Muscle of back (tissue), 3 donors: ENCODE measurements at regions not wholly inside any gene's neighbourhood (a gene's known extent, or its start where the extent isn't known, plus 50 kb on each side); places are given as distances from the start of the nearest gene placed in this dataset.

ENCODE experiments used
- DNase-seq, 3 donors: peaks; one replicate each; pipeline versions ENCODE4 v3.0.0 to v3.0.0-alpha.2; 2013

GRCh38 chr9:31637265-31637664, 747.2 kb upstream of the ACO1 start:
- no peak for DNase-seq

GRCh38 chr9:31637861-31638260, 746.6 kb upstream of the ACO1 start:
- DNase-seq: no peak

- no peak for DNase-seq
Measured at GRCh38 chr9:31639451-31639850, 745.0 kb upstream of the ACO1 start.

GRCh38 chr9:31669311-31669710, 715.1 kb upstream of the ACO1 start:
- DNase-seq: no peak

- no peak for DNase-seq
Measured at GRCh38 chr9:31671011-31671410, 713.4 kb upstream of the ACO1 start.

GRCh38 chr9:31674264-31674663, 710.2 kb upstream of the ACO1 start:
- no peak for DNase-seq

GRCh38 chr9:31677415-31677814, 707.0 kb upstream of the ACO1 start:
- no peak for DNase-seq

- no peak for DNase-seq
Measured at GRCh38 chr9:31677877-31678276, 706.6 kb upstream of the ACO1 start.

GRCh38 chr9:31683116-31683515, 701.3 kb upstream of the ACO1 start:
- peak; percentile 5 to 40 (median 12) for DNase-seq

- DNase-seq: no peak
Measured at GRCh38 chr9:31697956-31698355, 686.5 kb upstream of the ACO1 start.

- no peak for DNase-seq
Measured at GRCh38 chr9:31699836-31700235, 684.6 kb upstream of the ACO1 start.

GRCh38 chr9:31700252-31701045, 684.0 kb upstream of the ACO1 start:
- DNase-seq: no peak

- DNase-seq: no peak
Measured at GRCh38 chr9:31702957-31703356, 681.5 kb upstream of the ACO1 start.

GRCh38 chr9:31715250-31715649, 669.2 kb upstream of the ACO1 start:
- peak; percentile 7 to 21 (median 8) for DNase-seq

GRCh38 chr9:31719262-31719661, 665.2 kb upstream of the ACO1 start:
- no peak for DNase-seq

GRCh38 chr9:31730398-31730797, 654.0 kb upstream of the ACO1 start:
- DNase-seq: no peak

- DNase-seq: no peak
Measured at GRCh38 chr9:31733166-31733565, 651.3 kb upstream of the ACO1 start.

- no peak for DNase-seq
Measured at GRCh38 chr9:31736581-31737179, 647.8 kb upstream of the ACO1 start.

GRCh38 chr9:31740705-31741104, 643.7 kb upstream of the ACO1 start:
- DNase-seq: no peak

GRCh38 chr9:31744589-31744988, 639.9 kb upstream of the ACO1 start:
- no peak for DNase-seq

GRCh38 chr9:31745468-31745867, 639.0 kb upstream of the ACO1 start:
- DNase-seq: peak in 2 of 3 donors; percentile 1 to 18

- DNase-seq: peak in 2 of 3 donors; percentile 2
Measured at GRCh38 chr9:31745886-31746285, 638.6 kb upstream of the ACO1 start.

GRCh38 chr9:31753756-31754155, 630.7 kb upstream of the ACO1 start:
- DNase-seq: no peak

GRCh38 chr9:31759703-31760102, 624.7 kb upstream of the ACO1 start:
- DNase-seq: no peak
